Activated CD4-positive, alpha-beta T cell treated with anti-CD3 and anti-CD28 coated beads for 48 hours (primary cell): ENCODE measurements at regions not wholly inside any gene's neighbourhood (a gene's known extent, or its start where the extent isn't known, plus 50 kb on each side); places are given as distances from the start of the nearest gene placed in this dataset.

Experiments used
- DNase-seq: peaks from one replicate; pipeline ENCODE4 v3.0.0-alpha.2; 2020

DNA sequence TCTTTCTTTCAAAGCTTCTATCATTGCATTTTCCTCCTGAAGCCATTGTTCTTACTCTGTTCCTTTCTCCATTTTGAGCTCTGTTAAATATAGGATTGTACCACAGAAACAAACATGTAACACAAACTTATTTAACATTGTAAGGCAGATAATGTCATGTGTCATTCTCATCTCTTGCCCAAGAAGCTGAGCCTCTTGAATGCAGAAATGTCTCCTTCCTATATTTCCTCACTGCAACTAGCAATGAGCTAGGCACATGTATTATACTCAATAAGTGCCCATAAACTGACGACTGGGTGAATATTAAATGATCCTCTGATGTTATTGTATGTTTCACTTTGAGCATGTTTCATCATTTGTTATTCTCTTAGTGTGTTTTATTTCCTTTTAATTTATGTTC, 56.7 kb upstream of the SLC7A11 start:
- no peak for DNase-seq

- DNase-seq = no peak
Observed at GRCh38 chr4:138298431-138298830, 56.3 kb upstream of the SLC7A11 start.

GRCh38 chr4:138297743-138298405, 55.7 kb upstream of the SLC7A11 start:
- DNase-seq = no peak

DNA sequence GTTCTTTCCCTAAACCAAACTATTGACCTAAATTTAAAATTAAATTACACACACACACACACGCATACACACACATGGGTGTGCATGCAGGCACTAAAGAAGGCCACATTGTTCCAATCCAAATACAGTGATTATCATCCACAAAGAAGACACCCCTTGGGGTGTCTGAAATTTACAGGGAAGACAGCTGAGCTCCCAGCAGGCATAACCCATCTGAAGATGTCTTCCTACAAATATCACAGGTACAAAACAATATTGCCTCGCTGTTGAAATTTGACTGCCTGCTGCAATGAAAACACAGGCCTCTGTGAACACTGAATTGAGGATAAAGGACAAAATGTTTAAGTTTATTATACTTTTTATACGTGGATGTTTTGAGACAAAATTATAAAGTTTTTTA, 50.2 kb upstream of the SLC7A11 start:
- DNase-seq = no peak
